IMR-90 (cell line): ENCODE measurements at regions not wholly inside any gene's neighbourhood (a gene's known extent, or its start where the extent isn't known, plus 50 kb on each side); places are given as distances from the start of the nearest gene placed in this dataset.

ENCODE experiments used
- ATAC-seq: fragments of 200-7000 bp; cut with Tn5 transposase; 2 replicates; pipeline ENCODE4 v1.9.1; 2020; ENCODE audit warnings: low read depth, mild to moderate bottlenecking, moderate library complexity
- BruUV-seq: library from RNA; stranded (reverse); fragments of 400-500 nt; replicated peaks from 2 replicates; lab custom pipeline; 2021; lab: Mats Ljungman, UMichigan
- CTCF ChIA-PET: fragments of 300-600 bp; formaldehyde crosslinking; extraction: SDS; loops from one replicate; lab custom pipeline; 2021; ENCODE audit warnings: antibody characterized with exemption; lab: Yijun Ruan, JAX
- POLR2A ChIA-PET: fragments of 300-600 bp; sonication (Branson Sonifier 250); formaldehyde crosslinking; loops from one replicate; lab custom pipeline; 2022; ENCODE audit warnings: antibody characterized with exemption; ENCODE audit not compliant: unreplicated experiment; lab: Charles Lee
- DNase-seq: peaks from one replicate; pipeline ENCODE4 v3.0.0; 2013
- H2AFZ ChIP-seq: replicated peaks from 2 replicates; pipeline ENCODE3; 2013; ENCODE audit warnings: low read length, mild to moderate bottlenecking; ENCODE audit not compliant: poor library complexity
- H2AK5ac ChIP-seq: 2 replicates; pipeline ENCODE4 v1.6.1; 2013; ENCODE audit warnings: low read depth, low read length, inconsistent platforms
- H2AK9ac ChIP-seq: replicated peaks from 2 replicates; pipeline ENCODE3; 2013; ENCODE audit warnings: mild to moderate bottlenecking, low read depth, low read length, moderate library complexity; ENCODE audit not compliant: poor library complexity
- H2BK120ac ChIP-seq: 2 replicates; pipeline ENCODE4 v1.6.1; 2013; ENCODE audit warnings: low read depth, low read length, inconsistent platforms
- H2BK15ac ChIP-seq: 3 replicates; pipeline ENCODE4 v1.6.1; 2013; ENCODE audit warnings: low read depth, low read length, inconsistent platforms
- H2BK20ac ChIP-seq: 2 replicates; pipeline ENCODE4 v1.6.1; 2013; ENCODE audit warnings: low read depth, mild to moderate bottlenecking, inconsistent platforms, low read length, moderate library complexity
- H2BK5ac ChIP-seq: 2 replicates; pipeline ENCODE4 v1.6.1; 2013; ENCODE audit warnings: mild to moderate bottlenecking, low read depth, low read length, inconsistent platforms; ENCODE audit not compliant: poor library complexity, severe bottlenecking
- H3K14ac ChIP-seq: replicated peaks from 2 replicates; pipeline ENCODE4 v1.6.1; 2013; ENCODE audit warnings: low read depth, low read length, inconsistent platforms
- H3K18ac ChIP-seq: 2 replicates; pipeline ENCODE4 v1.6.1; 2013; ENCODE audit warnings: low read depth, low read length, control low read depth
- H3K23ac ChIP-seq: 2 replicates; pipeline ENCODE4 v1.6.1; 2013; ENCODE audit warnings: low read depth, low read length, inconsistent platforms
- H3K27ac ChIP-seq: 2 replicates; pipeline ENCODE4 v1.5.1; 2013; ENCODE audit warnings: mild to moderate bottlenecking, control low read depth, low read length; ENCODE audit not compliant: insufficient read depth
- H3K27me3 ChIP-seq: 2 replicates; pipeline ENCODE4 v1.6.1; 2013; ENCODE audit warnings: low read length; ENCODE audit not compliant: control insufficient read depth, insufficient read depth
- H3K36me3 ChIP-seq: 2 replicates; pipeline ENCODE4 v1.6.1; 2013; ENCODE audit warnings: low read length, mixed read lengths; ENCODE audit not compliant: control insufficient read depth, insufficient read depth
- H3K4ac ChIP-seq: 2 replicates; pipeline ENCODE4 v1.6.1; 2013; ENCODE audit warnings: low read depth, low read length, inconsistent platforms
- H3K4me1 ChIP-seq: 2 replicates; pipeline ENCODE4 v1.6.1; 2013; ENCODE audit warnings: low read length, mixed read lengths; ENCODE audit not compliant: control insufficient read depth, insufficient read depth
- H3K4me2 ChIP-seq: 2 replicates; pipeline ENCODE4 v1.6.1; 2013; ENCODE audit warnings: low read depth, mild to moderate bottlenecking, control low read depth, low read length, moderate library complexity
- H3K4me3 ChIP-seq: 2 replicates; pipeline ENCODE4 v1.5.1; 2013; ENCODE audit warnings: low read depth, mild to moderate bottlenecking, control low read depth, low read length, moderate library complexity; ENCODE audit not compliant: insufficient read depth
- H3K56ac ChIP-seq: 2 replicates; pipeline ENCODE4 v1.6.1; 2013; ENCODE audit warnings: low read length, inconsistent platforms; ENCODE audit not compliant: insufficient read depth; ENCODE audit errors: extremely low read depth
- H3K79me1 ChIP-seq, 2 experiments: 2 replicates each; pipeline ENCODE4 v1.6.1; 2013; ENCODE audit warnings: low read length in 2 of 2, inconsistent platforms in 1 of 2, low read depth in 1 of 2
- H3K9ac ChIP-seq: 2 replicates; pipeline ENCODE4 v1.6.1; 2013; ENCODE audit warnings: low read depth, low read length, control low read depth
- H3K9me1 ChIP-seq: 2 replicates; pipeline ENCODE4 v1.6.1; 2013; ENCODE audit warnings: low read length, inconsistent platforms; ENCODE audit not compliant: insufficient read depth
- H3K9me3 ChIP-seq: 2 replicates; pipeline ENCODE4 v1.6.1; 2013; ENCODE audit warnings: low read length; ENCODE audit not compliant: control insufficient read depth, insufficient read depth
- H4K20me1 ChIP-seq: 2 replicates; pipeline ENCODE4 v1.6.1; 2013; ENCODE audit warnings: low read length, inconsistent platforms; ENCODE audit not compliant: insufficient read depth
- H4K5ac ChIP-seq: 2 replicates; pipeline ENCODE4 v1.6.1; 2013; ENCODE audit warnings: mild to moderate bottlenecking, low read depth, low read length, control low read depth
- H4K8ac ChIP-seq, 2 experiments: 2 replicates each; pipeline ENCODE4 v1.6.1; 2013; ENCODE audit warnings: low read depth in 2 of 2, low read length in 2 of 2, control low read depth in 1 of 2, inconsistent platforms in 1 of 2
- H4K91ac ChIP-seq: 2 replicates; pipeline ENCODE4 v1.6.1; 2013; ENCODE audit warnings: low read depth, low read length, inconsistent platforms; ENCODE audit not compliant: insufficient read depth
- BHLHE40 ChIP-seq: fragments of 150-350 bp; IDR thresholded peaks from 2 replicates; pipeline ENCODE4 v1.6.1; 2016; ENCODE audit warnings: mild to moderate bottlenecking, low read depth, low read length
- CEBPB ChIP-seq: IDR thresholded peaks from 2 replicates; pipeline ENCODE4 v1.6.1; 2012; ENCODE audit warnings: low read depth, low read length, improper control_type of control experiment
- CHD1 ChIP-seq: IDR thresholded peaks from 2 replicates; pipeline ENCODE4 v1.6.1; 2012; ENCODE audit warnings: low read depth, low read length, improper control_type of control experiment
- CTCF ChIP-seq: conservative IDR thresholded peaks from 2 replicates; pipeline ENCODE4 v1.5.1; 2012; ENCODE audit warnings: mild to moderate bottlenecking, low read depth, low read length, improper control_type of control experiment
- ELK1 ChIP-seq: fragments of 150-350 bp; IDR thresholded peaks from 2 replicates; pipeline ENCODE4 v1.6.1; 2016; ENCODE audit warnings: low read depth, mild to moderate bottlenecking, low read length, moderate library complexity, borderline replicate concordance
- FOS ChIP-seq: fragments of 150-350 bp; IDR thresholded peaks from 2 replicates; pipeline ENCODE4 v1.6.1; 2016; ENCODE audit warnings: low read depth, low read length
- MAFK ChIP-seq: IDR thresholded peaks from 2 replicates; pipeline ENCODE4 v1.6.1; 2012; ENCODE audit warnings: low read depth, low read length, improper control_type of control experiment
- MAZ ChIP-seq: IDR thresholded peaks from 2 replicates; pipeline ENCODE4 v1.6.1; 2012; ENCODE audit warnings: low read depth, mild to moderate bottlenecking, low read length, improper control_type of control experiment, moderate library complexity, borderline replicate concordance
- MXI1 ChIP-seq: IDR thresholded peaks from 2 replicates; pipeline ENCODE4 v1.6.1; 2012; ENCODE audit warnings: low read depth, mild to moderate bottlenecking, low read length, moderate library complexity, borderline replicate concordance
- NFE2L2 ChIP-seq: fragments of 150-350 bp; IDR thresholded peaks from 2 replicates; pipeline ENCODE4 v1.6.1; 2016; ENCODE audit warnings: low read depth, mild to moderate bottlenecking, low read length
- POLR2A ChIP-seq: IDR thresholded peaks from 2 replicates; pipeline ENCODE4 v1.6.1; 2012; ENCODE audit warnings: mild to moderate bottlenecking, low read depth, low read length
- RAD21 ChIP-seq: IDR thresholded peaks from 2 replicates; pipeline ENCODE4 v1.6.1; 2012; ENCODE audit warnings: low read length, improper control_type of control experiment
- RCOR1 ChIP-seq: IDR thresholded peaks from 2 replicates; pipeline ENCODE4 v1.6.1; 2012; ENCODE audit warnings: mild to moderate bottlenecking, low read length, improper control_type of control experiment; ENCODE audit not compliant: insufficient replicate concordance
- RFX5 ChIP-seq: IDR thresholded peaks from 2 replicates; pipeline ENCODE4 v1.8.0; 2012; ENCODE audit warnings: low read depth, mild to moderate bottlenecking, low read length, moderate library complexity
- SMC3 ChIP-seq: fragments of 150-350 bp; IDR thresholded peaks from 2 replicates; pipeline ENCODE4 v1.6.1; 2016; ENCODE audit warnings: low read depth, mild to moderate bottlenecking, antibody characterized with exemption, low read length, moderate library complexity
- USF2 ChIP-seq: fragments of 150-350 bp; IDR thresholded peaks from 2 replicates; pipeline ENCODE4 v1.6.1; 2017; ENCODE audit warnings: mild to moderate bottlenecking, antibody characterized with exemption, low read length, low read depth
- WGBS, 2 experiments: methylation state at CpG; one replicate each; pipeline versions ENCODE4 v1.1.5 to v1.1.7; 2013; ENCODE audit warnings: missing lambda C conversion rate in 2 of 2; ENCODE audit not compliant: insufficient read length in 1 of 2; ENCODE audit errors: extremely low coverage in 2 of 2; 5-methylcytosine and 5-hydroxymethylcytosine counted together
- dilution Hi-C: fragments of 300-500 bp; cut with HindIII; formaldehyde crosslinking; loops from one replicate; pipeline ENCODE4 v1.14.3; 2018; ENCODE audit warnings: low sequenced_read_pairs; ENCODE audit not compliant: unreplicated experiment
- in situ Hi-C: fragments of 300-500 bp; cut with MboI; formaldehyde crosslinking; loops from 3 replicates; pipeline ENCODE4 v1.14.3; 2019; ENCODE audit warnings: low sequenced_read_pairs, inconsistent platforms, mixed read lengths
- intact Hi-C: fragments of 100-400 bp; cut with micrococcal nuclease; formaldehyde crosslinking; loops from 2 replicates; pipeline ENCODE4 v1.10.0; 2022

GRCh38 chr2:33796511-33796910 lies 197.4 kb upstream of the FAM98A start:
- Histone ChIP-seq H4K91ac (no peak overlapping the region), H2BK5ac (no peak overlapping the region), H3K9me3 (no peaks in the 10 kb centered on the region), H3K4me2 (no peak overlapping the region), H3K36me3 (no peaks in the 10 kb centered on the region), H4K5ac (no peak overlapping the region), H3K23ac (no peak overlapping the region), H2BK15ac (no peak overlapping the region), H4K20me1 (no peaks in the 10 kb centered on the region), H3K9me1 (no peaks in the 10 kb centered on the region), H2AK9ac (no peak overlapping the region), H3K4me3 (no peak overlapping the region), H3K27me3 (no peaks in the 10 kb centered on the region), H3K4ac (no peak overlapping the region), H3K14ac (no peak overlapping the region), H4K8ac (no peak overlapping the region), H2BK20ac (no peak overlapping the region), H2AFZ (no peak overlapping the region), H3K56ac (no peak overlapping the region), H3K79me1 (no peaks in the 10 kb centered on the region), H2BK120ac (no peak overlapping the region), H3K9ac (no peak overlapping the region), H3K18ac (no peak overlapping the region), H2AK5ac (no peak overlapping the region), H3K27ac (no peak overlapping the region), H3K4me1 (no peaks in the 10 kb centered on the region)
- ATAC-seq (peak; percentile 42; the same call in 1 of the 2 replicates), DNase-seq (no peak)
- intact Hi-C loops (no loop called here), dilution Hi-C loops (no loop called here), in situ Hi-C loops (no loop called here)
- 60% methylated on average over 1 of the region's 2 CpGs; no CpG with 5 or more reads in 1 of the 2 experiments for WGBS, 2 experiments
- BruUV-seq: no TSS peak
- TF ChIP-seq MAFK (no peak), POLR2A (no peak), RFX5 (no peak), FOS (no peak), CTCF (no peak), MAZ (no peak), BHLHE40 (no peak), USF2 (no peak), NFE2L2 (no peak), CEBPB (no peak), SMC3 (no peak), MXI1 (no peak), RCOR1 (no peak), CHD1 (no peak), ELK1 (no peak), RAD21 (no peak)
- CTCF ChIA-PET: no interaction called here
- POLR2A ChIA-PET: no interaction called here
